OCI-LY3 (cell line): ENCODE measurements at regions not wholly inside any gene's neighbourhood (a gene's known extent, or its start where the extent isn't known, plus 50 kb on each side); places are given as distances from the start of the nearest gene placed in this dataset.
"Not testable (repeated sequence)": the region's sequence is repeated elsewhere in the genome, so short reads cannot be mapped to it uniquely, and the experiment has no call there.

Experiments
- H2AFZ ChIP-seq: fragments of 200-600, 300-600 bp; shearing (Covaris generic); 2 replicates; pipeline ENCODE4 v1.6.0; 2014; ENCODE audit warnings: antibody characterized with exemption, low read depth, low read length
- H3K27ac ChIP-seq: fragments of 200-600, 300-600 bp; sonication (generic); 2 replicates; pipeline ENCODE4 v1.5.1; 2014; ENCODE audit warnings: mild to moderate bottlenecking, low read length, moderate library complexity, mixed read lengths
- H3K27me3 ChIP-seq: fragments of 200-600, 300-600 bp; sonication (generic); 2 replicates; pipeline ENCODE4 v1.6.1; 2014; ENCODE audit warnings: low read depth, low read length, mixed read lengths
- H3K36me3 ChIP-seq: fragments of 200-600, 300-600 bp; sonication (generic); replicated peaks from 2 replicates; pipeline ENCODE3; 2014; ENCODE audit warnings: low read depth, low read length, mixed read lengths
- H3K4me1 ChIP-seq: fragments of 300-600, 200-600 bp; sonication (generic); 2 replicates; pipeline ENCODE4 v1.6.1; 2014; ENCODE audit warnings: low read length, mixed read lengths
- H3K4me2 ChIP-seq: fragments of 200-600, 300-600 bp; sonication (generic); 2 replicates; pipeline ENCODE4 v1.6.1; 2014; ENCODE audit warnings: low read length, mixed read lengths
- H3K4me3 ChIP-seq: fragments of 300-600, 200-600 bp; sonication (generic); 2 replicates; pipeline ENCODE4 v1.5.1; 2014; ENCODE audit warnings: antibody characterized with exemption, mild to moderate bottlenecking, low read length, moderate library complexity
- H3K79me2 ChIP-seq: fragments of 300-600, 200-600 bp; shearing (Covaris generic); 2 replicates; pipeline ENCODE4 v1.6.1; 2014; ENCODE audit warnings: mild to moderate bottlenecking, low read length, mixed read lengths
- H3K9ac ChIP-seq: fragments of 300-600, 200-600 bp; shearing (Covaris generic); 2 replicates; pipeline ENCODE4 v1.6.0; 2014; ENCODE audit warnings: mild to moderate bottlenecking, low read length, moderate library complexity
- H3K9me3 ChIP-seq: fragments of 200-600, 300-600 bp; shearing (Covaris generic); 2 replicates; pipeline ENCODE4 v1.6.1; 2014; ENCODE audit warnings: low read length, mixed read lengths; ENCODE audit not compliant: insufficient read depth
- H4K20me1 ChIP-seq: fragments of 200-600, 300-600 bp; sonication (generic); 2 replicates; pipeline ENCODE4 v1.6.1; 2016; ENCODE audit warnings: low read length, mixed read lengths; ENCODE audit not compliant: insufficient read depth
- EZH2phosphoT487 ChIP-seq: fragments of 200-600 bp; shearing (Covaris generic); IDR thresholded peaks from 2 replicates; pipeline ENCODE4 v1.6.1; 2018; ENCODE audit warnings: antibody characterized with exemption, mixed run types, low read depth
- TF ChIP-seq, protein P1 (sequence below): fragments of 200-600, 300-600 bp; sonication (generic); IDR thresholded peaks from 2 replicates; pipeline ENCODE4 v1.5.1; 2014; ENCODE audit warnings: antibody characterized with exemption, low read length, low read depth

DNA sequence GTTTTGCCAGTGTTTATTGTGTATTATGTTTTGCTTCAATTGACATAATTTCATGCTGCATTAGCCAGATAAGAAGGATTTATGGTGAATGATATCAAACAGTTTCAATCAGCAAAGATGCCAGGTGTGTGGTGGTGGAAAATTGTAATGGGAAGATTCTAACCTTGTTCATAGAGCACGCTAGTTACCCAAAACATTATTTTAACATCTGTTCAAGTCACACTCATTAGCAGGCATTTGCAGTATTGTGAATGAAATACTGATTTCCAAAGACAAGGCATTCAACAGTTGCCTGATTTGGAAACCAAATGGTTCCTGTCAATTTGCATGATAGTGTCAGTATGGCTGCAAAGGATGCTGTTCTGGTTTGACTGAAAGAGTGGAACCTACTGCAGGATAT is 129.7 kb downstream of the EPC1 start:
- TF ChIP-seq EZH2phosphoT487 = no peak
- TF ChIP-seq, protein P1, sequence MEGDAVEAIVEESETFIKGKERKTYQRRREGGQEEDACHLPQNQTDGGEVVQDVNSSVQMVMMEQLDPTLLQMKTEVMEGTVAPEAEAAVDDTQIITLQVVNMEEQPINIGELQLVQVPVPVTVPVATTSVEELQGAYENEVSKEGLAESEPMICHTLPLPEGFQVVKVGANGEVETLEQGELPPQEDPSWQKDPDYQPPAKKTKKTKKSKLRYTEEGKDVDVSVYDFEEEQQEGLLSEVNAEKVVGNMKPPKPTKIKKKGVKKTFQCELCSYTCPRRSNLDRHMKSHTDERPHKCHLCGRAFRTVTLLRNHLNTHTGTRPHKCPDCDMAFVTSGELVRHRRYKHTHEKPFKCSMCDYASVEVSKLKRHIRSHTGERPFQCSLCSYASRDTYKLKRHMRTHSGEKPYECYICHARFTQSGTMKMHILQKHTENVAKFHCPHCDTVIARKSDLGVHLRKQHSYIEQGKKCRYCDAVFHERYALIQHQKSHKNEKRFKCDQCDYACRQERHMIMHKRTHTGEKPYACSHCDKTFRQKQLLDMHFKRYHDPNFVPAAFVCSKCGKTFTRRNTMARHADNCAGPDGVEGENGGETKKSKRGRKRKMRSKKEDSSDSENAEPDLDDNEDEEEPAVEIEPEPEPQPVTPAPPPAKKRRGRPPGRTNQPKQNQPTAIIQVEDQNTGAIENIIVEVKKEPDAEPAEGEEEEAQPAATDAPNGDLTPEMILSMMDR = no peak

DNA sequence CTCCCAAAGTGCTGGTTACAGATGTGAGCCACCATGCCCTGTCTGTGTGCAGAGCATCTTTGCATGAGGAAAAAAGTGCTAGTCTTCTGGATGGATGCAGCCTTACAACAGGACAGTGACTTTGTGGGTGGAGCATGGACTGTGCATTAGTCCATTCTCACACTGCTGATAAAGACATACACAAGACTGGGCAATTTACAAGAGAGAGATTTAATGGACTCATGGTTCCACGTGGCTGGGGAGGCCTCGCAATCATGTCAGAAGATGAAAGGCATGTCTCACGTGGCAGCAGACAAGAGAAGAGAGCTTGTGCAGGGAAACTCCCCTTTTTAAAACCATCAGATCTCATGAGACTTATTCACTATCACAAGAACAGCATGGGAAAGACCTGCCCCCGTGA is 133.1 kb downstream of the EPC1 start:
- not testable (repeated sequence) for H3K36me3 ChIP-seq, H3K4me3 ChIP-seq, H3K4me2 ChIP-seq, H3K27me3 ChIP-seq, H3K79me2 ChIP-seq, H2AFZ ChIP-seq, H3K9ac ChIP-seq, H3K9me3 ChIP-seq, H3K27ac ChIP-seq, H4K20me1 ChIP-seq
- H3K4me1 ChIP-seq = peaks cover 11% of the 10 kb centered on the region

More for the DNA sequence above, 129.7 kb downstream of the EPC1 start:
- no peak overlapping the region for H3K4me3 ChIP-seq
- no peak overlapping the region for H3K27ac ChIP-seq
- no peaks in the 10 kb centered on the region for H4K20me1 ChIP-seq
- H3K9me3 ChIP-seq = no peaks in the 10 kb centered on the region
- no peaks in the 10 kb centered on the region for H3K36me3 ChIP-seq
- H3K9ac ChIP-seq = no peak overlapping the region
- H3K4me1 ChIP-seq = 0 out of 2 replicates have a peak, but pooled peaks cover 2% of the 10 kb centered on the region
- no peaks in the 10 kb centered on the region for H3K79me2 ChIP-seq
- H3K4me2 ChIP-seq = no peak overlapping the region
- H2AFZ ChIP-seq = no peak overlapping the region
- no peaks in the 10 kb centered on the region for H3K27me3 ChIP-seq

DNA sequence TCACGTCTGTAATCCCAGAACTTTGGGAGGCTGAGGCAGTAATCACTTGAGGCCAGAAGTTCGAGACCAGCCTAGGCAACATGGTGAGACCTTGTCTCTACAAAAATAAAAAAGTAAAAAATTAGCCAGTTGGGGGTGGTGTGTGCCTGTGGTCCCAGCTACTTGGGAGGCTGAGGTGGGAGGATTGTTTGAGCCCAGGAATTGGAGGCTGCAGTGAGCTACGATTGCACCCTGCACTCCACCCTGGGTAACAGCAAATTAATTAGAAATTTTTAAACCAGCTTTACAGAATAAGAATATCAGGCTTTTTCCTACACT is 136.0 kb downstream of the EPC1 start:
- H4K20me1 ChIP-seq = no peaks in the 10 kb centered on the region
- no peaks in the 10 kb centered on the region for H3K36me3 ChIP-seq
- no peaks in the 10 kb centered on the region for H3K9me3 ChIP-seq
- H3K27me3 ChIP-seq = no peaks in the 10 kb centered on the region; the same call in 1 of the 2 replicates
- peak overlapping the region; percentile 65; the same call in 1 of the 2 replicates for H2AFZ ChIP-seq
- no peak overlapping the region for H3K9ac ChIP-seq
- H3K4me2 ChIP-seq = peak overlapping the region; percentile 55
- no peak for TF ChIP-seq EZH2phosphoT487
- TF ChIP-seq, protein P1 = no peak
- peaks cover 11% of the 10 kb centered on the region for H3K4me1 ChIP-seq
- peak overlapping the region; percentile 40; the same call in 1 of the 2 replicates for H3K4me3 ChIP-seq
- H3K79me2 ChIP-seq = no peaks in the 10 kb centered on the region
- H3K27ac ChIP-seq = no peak overlapping the region

DNA sequence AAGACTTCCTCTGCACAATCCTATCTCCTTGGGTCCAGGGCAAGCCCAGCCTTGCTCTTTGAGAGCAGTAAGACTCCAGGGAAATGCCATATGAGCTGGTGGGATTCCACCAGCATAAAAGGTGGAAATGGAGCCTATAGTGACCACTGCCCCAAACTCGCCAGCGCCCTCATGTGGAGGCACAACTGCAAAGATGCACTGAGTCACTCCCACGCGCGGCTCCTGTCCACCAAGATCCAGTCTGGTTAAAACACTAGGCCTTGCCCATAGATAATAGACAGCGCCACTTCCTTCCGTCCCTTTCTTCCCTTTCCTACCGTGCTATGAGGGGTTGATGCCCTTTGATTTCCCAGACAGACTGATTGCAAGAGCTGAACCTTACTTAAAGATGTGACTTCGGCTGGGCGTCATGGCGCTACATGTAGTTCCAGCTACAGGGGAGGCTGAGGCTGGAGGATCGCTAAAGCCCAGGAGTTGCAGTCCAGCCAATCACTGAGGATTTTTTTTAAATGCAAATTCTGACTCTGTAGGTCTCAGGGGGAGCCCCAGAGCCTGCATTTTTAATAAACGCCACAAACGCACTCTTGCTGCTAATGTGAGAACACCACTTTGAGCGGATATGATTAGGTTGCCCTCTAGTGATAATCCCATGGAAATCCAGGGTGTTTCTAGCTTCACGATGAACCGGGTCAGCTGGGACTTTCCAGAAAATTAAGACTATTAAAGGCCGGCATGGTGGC is 136.5 kb downstream of the EPC1 start:
- H3K4me2 ChIP-seq = peak overlapping the region; percentile 55
- H4K20me1 ChIP-seq = no peaks in the 10 kb centered on the region
- H3K4me3 ChIP-seq = peak overlapping the region; percentile 40; the same call in 1 of the 2 replicates

DNA sequence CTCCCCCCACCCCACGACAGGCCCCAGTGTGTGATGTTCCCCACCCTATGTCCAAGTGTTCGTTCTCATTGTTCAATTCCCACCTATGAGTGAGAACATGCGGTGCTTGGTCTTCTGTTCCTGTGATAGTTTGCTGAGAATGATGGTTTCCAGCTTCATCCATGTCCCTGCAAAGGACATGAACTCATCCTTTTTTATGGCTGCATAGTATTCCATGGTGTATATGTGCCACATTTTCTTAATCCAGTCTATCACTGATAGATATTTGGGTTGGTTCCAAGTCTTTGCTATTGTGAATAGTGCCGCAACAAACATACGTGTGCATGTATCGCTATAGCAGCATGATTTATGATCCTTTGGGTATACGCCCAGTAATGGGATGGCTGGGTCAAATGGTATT is 139.0 kb downstream of the EPC1 start:
- not testable (repeated sequence) for H4K20me1 ChIP-seq, H3K9me3 ChIP-seq, H3K79me2 ChIP-seq, H3K4me1 ChIP-seq, H3K36me3 ChIP-seq, H3K27me3 ChIP-seq, H3K4me2 ChIP-seq, H2AFZ ChIP-seq, H3K27ac ChIP-seq, H3K4me3 ChIP-seq, H3K9ac ChIP-seq

More for the DNA sequence above, 136.5 kb downstream of the EPC1 start:
- peaks cover 11% of the 10 kb centered on the region for H3K4me1 ChIP-seq
- peak overlapping the region; percentile 65; the same call in 1 of the 2 replicates for H2AFZ ChIP-seq
- H3K27ac ChIP-seq = no peak overlapping the region
- no peaks in the 10 kb centered on the region for H3K36me3 ChIP-seq
- no peak overlapping the region for H3K9ac ChIP-seq
- H3K9me3 ChIP-seq = no peaks in the 10 kb centered on the region
- H3K79me2 ChIP-seq = no peaks in the 10 kb centered on the region
- TF ChIP-seq, protein P1 = peak; percentile 35
- no peak for TF ChIP-seq EZH2phosphoT487
- no peaks in the 10 kb centered on the region; the same call in 1 of the 2 replicates for H3K27me3 ChIP-seq
